K562 (cell line): ENCODE measurements at regions not wholly inside any gene's neighbourhood (a gene's known extent, or its start where the extent isn't known, plus 50 kb on each side); places are given as distances from the start of the nearest gene placed in this dataset.

Source experiments
- ATAC-seq: fragments of 200-7000 bp; cut with Tn5 transposase; 3 replicates; pipeline ENCODE4 v1.9.1; 2020; ENCODE audit warnings: moderate library complexity
- BruUV-seq: library from RNA; stranded (reverse); fragments of 400-500 nt; replicated peaks from 2 replicates; lab custom pipeline; 2021; lab: Mats Ljungman, UMichigan
- CTCF ChIA-PET: fragments of 300-600 bp; formaldehyde crosslinking; extraction: SDS; loops from one replicate; lab custom pipeline; 2021; ENCODE audit warnings: low intra/inter-chr PET ratio; lab: Yijun Ruan, JAX
- POLR2A ChIA-PET: fragments of 300-600, 350-650 bp; sonication (Branson Sonifier 250); formaldehyde crosslinking; extraction: SDS; loops from one replicate; lab custom pipeline; 2021; ENCODE audit warnings: antibody characterized with exemption, inconsistent platforms; lab: Yijun Ruan, JAX
- DNase-seq, 4 experiments: peaks; one replicate each; pipeline versions ENCODE4 v3.0.0 to v3.0.0-alpha.2; 2011 to 2018; ENCODE audit warnings: low spot score in 3 of 4, mixed read lengths in 3 of 4; ENCODE audit errors: extremely low read depth in 1 of 4
- FAIRE-seq: peaks from 2 replicates; lab custom pipeline; 2011; peaks lifted over from hg19 to GRCh38; lab: Jason Lieb, UNC
- H2AFZ ChIP-seq: 2 replicates; pipeline ENCODE4 v1.6.0; 2011; ENCODE audit warnings: low read depth, low read length, control low read depth, inconsistent platforms
- H3K27ac ChIP-seq: fragments of 200-600 bp; 3 replicates; pipeline ENCODE4 v1.8.0; 2011; ENCODE audit warnings: low read depth, mild to moderate bottlenecking, control low read depth, inconsistent platforms, low read length, moderate library complexity, mixed read lengths; ENCODE audit errors: extremely low read depth
- H3K27me3 ChIP-seq, 2 experiments: fragments of 300-600 bp in 1 of 2; 2 replicates in 1 of 2; 3 replicates in 1 of 2; pipeline versions ENCODE4 v1.6.0 to v1.8.0; 2011; ENCODE audit warnings: inconsistent platforms in 2 of 2, low read length in 2 of 2, mild to moderate bottlenecking in 1 of 2, mixed read lengths in 1 of 2, moderate library complexity in 1 of 2; ENCODE audit not compliant: control insufficient read depth in 2 of 2, insufficient read depth in 2 of 2
- H3K36me3 ChIP-seq: fragments of 300-600 bp; 3 replicates; pipeline ENCODE4 v1.8.0; 2011; ENCODE audit warnings: mild to moderate bottlenecking, low read length, inconsistent platforms; ENCODE audit not compliant: control insufficient read depth, insufficient read depth
- H3K4me1 ChIP-seq, 2 experiments: fragments of 200-600 bp in 1 of 2; replicated peaks in 1 of 2; 2 replicates in 1 of 2; 3 replicates in 1 of 2; pipeline versions ENCODE4 v1.5.1 to v1.8.0; 2011; ENCODE audit warnings: inconsistent platforms in 2 of 2, low read length in 2 of 2, mild to moderate bottlenecking in 1 of 2, mixed read lengths in 1 of 2, moderate library complexity in 1 of 2; ENCODE audit not compliant: control insufficient read depth in 2 of 2, insufficient read depth in 2 of 2
- H3K4me2 ChIP-seq: 2 replicates; pipeline ENCODE4 v1.6.1; 2011; ENCODE audit warnings: low read length, control low read depth, inconsistent platforms, mixed read lengths; ENCODE audit not compliant: insufficient read depth
- H3K4me3 ChIP-seq: fragments of 200-600 bp; sonication (generic), shearing (Covaris generic); 2 replicates; pipeline ENCODE4 v1.5.1; 2016; ENCODE audit warnings: control low read depth, inconsistent platforms
- H3K79me2 ChIP-seq: fragments of 200-600 bp; 3 replicates; pipeline ENCODE4 v1.8.0; 2011; ENCODE audit warnings: low read length, inconsistent platforms; ENCODE audit not compliant: control insufficient read depth, insufficient read depth
- H3K9ac ChIP-seq, 2 experiments: 2 replicates each; pipeline versions ENCODE4 v1.6.0 to v1.6.1; 2011; ENCODE audit warnings: low read depth in 2 of 2, low read length in 2 of 2, control low read depth in 1 of 2, inconsistent platforms in 1 of 2, mild to moderate bottlenecking in 1 of 2, mixed read lengths in 1 of 2; ENCODE audit not compliant: insufficient read depth in 1 of 2
- H3K9me1 ChIP-seq: one replicate; pipeline ENCODE4 v1.6.0; 2011; ENCODE audit warnings: inconsistent platforms, mild to moderate bottlenecking, low read length, moderate library complexity; ENCODE audit not compliant: control insufficient read depth, insufficient read depth
- H3K9me3 ChIP-seq: replicated peaks from 2 replicates; pipeline ENCODE4 v1.5.1; 2011; ENCODE audit warnings: low read depth, low read length, inconsistent platforms; ENCODE audit not compliant: control insufficient read depth, insufficient read depth
- H4K20me1 ChIP-seq: replicated peaks from 2 replicates; pipeline ENCODE4 v1.6.1; 2011; ENCODE audit warnings: low read length, inconsistent platforms, mixed read lengths; ENCODE audit not compliant: control insufficient read depth, insufficient read depth
- FOXA3 ChIP-seq, 2 experiments: fragments of 450-650 bp in 1 of 2; sonication (generic) in 1 of 2; formaldehyde crosslinking; IDR thresholded peaks in 1 of 2; conservative IDR thresholded peaks in 1 of 2; 2 replicates each; pipeline versions ENCODE4 v1.4.0 to v1.8.0; 2020 to 2022; ENCODE audit warnings: mild to moderate bottlenecking in 2 of 2, missing genetic modification reagents in 1 of 2
- ID3 ChIP-seq, 2 experiments: fragments of 250-450 bp in 1 of 2; fragments of 450-650 bp in 1 of 2; sonication (Bioruptor Pico) in 1 of 2; IDR thresholded peaks; 2 replicates each; pipeline versions ENCODE4 v1.6.1 to v1.8.0; 2016 to 2021; ENCODE audit warnings: mild to moderate bottlenecking in 2 of 2, moderate library complexity in 2 of 2, missing compliant biosample characterization in 1 of 2, missing genetic modification characterization in 1 of 2
- KAT8 ChIP-seq: fragments of 450-650 bp; IDR thresholded peaks from 2 replicates; pipeline ENCODE4 v1.6.1; 2016; ENCODE audit warnings: low read depth, mild to moderate bottlenecking
- LCOR ChIP-seq: sonication (generic); formaldehyde crosslinking; IDR thresholded peaks from 2 replicates; pipeline ENCODE4 v1.8.0; 2022; ENCODE audit warnings: mild to moderate bottlenecking, missing genetic modification reagents
- RFX5 ChIP-seq: IDR thresholded peaks from 2 replicates; pipeline ENCODE4 v1.6.1; 2011; ENCODE audit warnings: low read depth, mild to moderate bottlenecking, improper control_type of control experiment, low read length
- SMAD1 ChIP-seq: fragments of 150-350 bp; IDR thresholded peaks from 2 replicates; pipeline ENCODE4 v1.6.1; 2014; ENCODE audit warnings: low read length, low read depth; ENCODE audit not compliant: partially characterized antibody
- SMARCB1 ChIP-seq: IDR thresholded peaks from 2 replicates; pipeline ENCODE4 v1.6.1; 2011; ENCODE audit warnings: improper control_type of control experiment, low read depth; ENCODE audit not compliant: insufficient read length
- TEAD1 ChIP-seq, 2 experiments: fragments of 450-650 bp in 1 of 2; sonication (generic) in 1 of 2; formaldehyde crosslinking; IDR thresholded peaks; 2 replicates each; pipeline versions ENCODE4 v1.4.0 to v1.8.0; 2020 to 2022; ENCODE audit warnings: mild to moderate bottlenecking in 2 of 2, missing genetic modification reagents in 1 of 2
- WHSC1 ChIP-seq: IDR thresholded peaks from one replicate; pipeline ENCODE4 v1.6.1; 2012; ENCODE audit warnings: low read length, control low read depth, inconsistent platforms
- ZFX ChIP-seq: sonication (generic); formaldehyde crosslinking; IDR thresholded peaks from 2 replicates; pipeline ENCODE4 v1.8.0; 2022; ENCODE audit warnings: mild to moderate bottlenecking, missing genetic modification reagents, moderate library complexity
- ZNF12 ChIP-seq: sonication (generic); formaldehyde crosslinking; IDR thresholded peaks from 2 replicates; pipeline ENCODE4 v1.4.0; 2020; ENCODE audit warnings: mild to moderate bottlenecking, missing genetic modification reagents
- ZNF75A ChIP-seq: fragments of 450-650 bp; formaldehyde crosslinking; IDR thresholded peaks from 2 replicates; pipeline ENCODE4 v1.4.0; 2020; ENCODE audit warnings: mild to moderate bottlenecking
- WGBS: fragments of 100-300 bp; shearing (Covaris generic); methylation state at CpG from one replicate; pipeline ENCODE4 v1.1.6; 2016; ENCODE audit warnings: low coverage, mixed read lengths; ENCODE audit not compliant: insufficient coverage; ENCODE audit errors: missing lambda C conversion rate; 5-methylcytosine and 5-hydroxymethylcytosine counted together
- in situ Hi-C: fragments of 300-500 bp; cut with MboI; formaldehyde crosslinking; loops from 4 replicates; pipeline ENCODE4 v1.15.0; 2018; ENCODE audit warnings: inconsistent platforms, mixed read lengths
- intact Hi-C: fragments of 100-400 bp; cut with micrococcal nuclease; formaldehyde crosslinking; loops from 2 replicates; pipeline ENCODE4 v1.14.2; 2022
- TF ChIP-seq, protein P1 (sequence below): fragments of 450-650 bp; conservative IDR thresholded peaks from 2 replicates; pipeline ENCODE4 v1.6.1; 2016; ENCODE audit warnings: missing genetic modification characterization, low read depth, mild to moderate bottlenecking, control low read depth, missing compliant biosample characterization

DNA sequence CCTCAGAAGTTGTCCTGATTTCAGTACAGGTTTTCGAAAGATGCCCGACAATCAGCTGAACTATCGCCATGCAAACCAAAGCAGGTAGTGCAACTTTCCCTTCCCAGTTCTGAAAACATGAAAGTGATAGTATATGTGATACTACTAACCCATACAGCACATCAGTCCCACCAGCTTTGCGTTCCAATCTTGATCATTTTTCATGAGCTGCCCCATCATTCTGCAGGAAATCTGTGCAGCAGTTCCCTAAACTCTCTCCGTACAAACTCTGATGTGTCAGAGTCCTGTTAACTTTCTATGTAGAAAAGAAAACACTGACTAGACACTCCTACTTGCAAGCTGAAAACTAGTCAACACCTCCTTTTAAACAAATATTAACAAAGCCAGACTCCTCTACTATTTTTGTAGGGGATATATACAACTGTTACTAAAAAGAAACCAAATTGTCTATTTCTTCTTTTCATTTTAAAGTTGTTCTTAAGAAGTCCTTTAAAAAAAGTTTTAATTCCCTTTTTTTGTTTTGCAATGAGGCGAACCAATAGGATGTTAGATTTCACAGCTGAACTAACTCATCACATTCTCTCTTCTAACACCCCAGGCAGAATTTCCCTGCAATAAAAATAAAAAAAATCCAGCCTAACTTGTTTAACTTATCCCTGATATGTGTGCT lies 99.6 kb upstream of the DST start:
- no peak for TF ChIP-seq SMARCB1
- TF ChIP-seq, all 486 proteins: peak for 0
- Histone ChIP-seq H3K4me2 (no peak overlapping the region), H3K4me1 (no peaks in the 10 kb centered on the region), H3K9ac (no peak overlapping the region), H3K36me3 (no peaks in the 10 kb centered on the region), H3K4me3 (no peak overlapping the region), H3K9me1 (no peaks in the 10 kb centered on the region), H2AFZ (no peak overlapping the region), H4K20me1 (no peaks in the 10 kb centered on the region), H3K27ac (no peak overlapping the region), H3K27me3 (no peaks in the 10 kb centered on the region), H3K79me2 (no peaks in the 10 kb centered on the region), H3K9me3 (no peaks in the 10 kb centered on the region)
- WGBS: 5% methylated on average over 6 of the region's 6 CpGs
- BruUV-seq: no TSS peak
- FAIRE-seq (no peak), ATAC-seq (no peak), DNase-seq (no peak)
- in situ Hi-C loops (no loop called here), intact Hi-C loops (no loop called here)
- CTCF ChIA-PET: no interaction called here
- POLR2A ChIA-PET: interaction anchor here (1.2 kb wide), 1 partner anchor 17 kb away, joined by 3 read pairs; no protein-coding TSS in a partner anchor

DNA sequence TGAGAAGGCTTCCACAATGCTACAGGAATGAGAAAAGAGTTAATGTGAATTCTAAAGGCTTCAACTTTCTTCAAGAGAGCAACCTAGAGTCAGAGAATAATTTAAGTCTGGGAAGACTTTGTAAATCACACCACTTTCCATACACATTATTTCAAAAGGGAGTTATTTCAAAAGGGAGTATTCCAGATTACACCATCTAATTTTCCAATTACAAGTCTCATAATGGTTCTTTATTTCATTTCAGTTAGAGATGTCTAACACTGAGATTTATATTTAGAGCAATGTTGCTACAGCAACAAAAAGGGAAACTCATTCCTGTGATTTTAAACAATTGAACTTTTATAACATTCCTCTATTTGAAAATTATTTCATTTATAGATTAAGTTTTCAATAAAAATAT lies 98.8 kb upstream of the DST start:
- in situ Hi-C loops (no loop called here), intact Hi-C loops (no loop called here)
- Histone ChIP-seq H3K4me3 (no peak overlapping the region), H3K79me2 (no peaks in the 10 kb centered on the region), H3K27ac (no peak overlapping the region), H3K4me1 (no peaks in the 10 kb centered on the region), H3K9me3 (no peaks in the 10 kb centered on the region), H2AFZ (no peak overlapping the region), H3K9me1 (no peaks in the 10 kb centered on the region), H4K20me1 (no peaks in the 10 kb centered on the region), H3K9ac (no peak overlapping the region), H3K4me2 (no peak overlapping the region), H3K27me3 (no peaks in the 10 kb centered on the region), H3K36me3 (no peaks in the 10 kb centered on the region)
- ATAC-seq (no peak), FAIRE-seq (no peak), DNase-seq (no peak)
- ChIA-PET POLR2A (no interaction called here), CTCF (no interaction called here)
- no TSS peak for BruUV-seq
- TF ChIP-seq SMAD1 (no peak), ZFX (CRISPR knock-in tag) (no peak), WHSC1 (no peak), FOXA3 (CRISPR knock-in tag; conservative IDR thresholded peaks at IDR 0.05 in 1 of 2, IDR thresholded peaks at IDR 0.05 in 1 of 2) (no peak), RFX5 (no peak), TEAD1 (CRISPR knock-in tag; IDR thresholded peaks at IDR 0.05) (no peak), LCOR (CRISPR knock-in tag) (no peak), KAT8 (no peak), ZNF12 (CRISPR knock-in tag) (no peak), ZNF75A (no peak), ID3 (CRISPR knock-in tag; IDR thresholded peaks at IDR 0.05) (no peak), ID3 (tag; IDR thresholded peaks at IDR 0.05) (no peak)
- TF ChIP-seq, protein P1, sequence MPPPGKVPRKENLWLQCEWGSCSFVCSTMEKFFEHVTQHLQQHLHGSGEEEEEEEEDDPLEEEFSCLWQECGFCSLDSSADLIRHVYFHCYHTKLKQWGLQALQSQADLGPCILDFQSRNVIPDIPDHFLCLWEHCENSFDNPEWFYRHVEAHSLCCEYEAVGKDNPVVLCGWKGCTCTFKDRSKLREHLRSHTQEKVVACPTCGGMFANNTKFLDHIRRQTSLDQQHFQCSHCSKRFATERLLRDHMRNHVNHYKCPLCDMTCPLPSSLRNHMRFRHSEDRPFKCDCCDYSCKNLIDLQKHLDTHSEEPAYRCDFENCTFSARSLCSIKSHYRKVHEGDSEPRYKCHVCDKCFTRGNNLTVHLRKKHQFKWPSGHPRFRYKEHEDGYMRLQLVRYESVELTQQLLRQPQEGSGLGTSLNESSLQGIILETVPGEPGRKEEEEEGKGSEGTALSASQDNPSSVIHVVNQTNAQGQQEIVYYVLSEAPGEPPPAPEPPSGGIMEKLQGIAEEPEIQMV (tag): no peak
